B cell (primary cell): ENCODE measurements at regions not wholly inside any gene's neighbourhood (a gene's known extent, or its start where the extent isn't known, plus 50 kb on each side); places are given as distances from the start of the nearest gene placed in this dataset.

ENCODE experiments used
- ATAC-seq: fragments of 200-7000 bp; cut with Tn5 transposase; one replicate; pipeline ENCODE4 v1.10.0; 2021; ENCODE audit warnings: low read depth, mild to moderate bottlenecking, moderate number of reproducible peaks, moderate library complexity
- CTCF ChIA-PET: fragments of 350-600 bp; sonication (Branson Sonifier 250); formaldehyde crosslinking; loops from one replicate; lab custom pipeline; 2021; ENCODE audit warnings: antibody characterized with exemption, inconsistent platforms; lab: Charles Lee
- POLR2A ChIA-PET: fragments of 350-600 bp; sonication (Branson Sonifier 250); formaldehyde crosslinking; loops from one replicate; lab custom pipeline; 2021; ENCODE audit warnings: antibody characterized with exemption; lab: Charles Lee
- DNase-seq: peaks from one replicate; pipeline ENCODE4 v3.0.0; 2013
- H2AFZ ChIP-seq: 2 replicates; pipeline ENCODE4 v1.6.1; 2012; ENCODE audit warnings: mild to moderate bottlenecking, low read depth, low read length; ENCODE audit not compliant: insufficient read depth, poor library complexity, severe bottlenecking
- H3K27ac ChIP-seq, 2 donors: 1 replicate in 1 of 2; 2 replicates in 1 of 2; pipeline ENCODE4 v1.5.1; 2012 to 2013; ENCODE audit warnings: low read length in 2 of 2, mild to moderate bottlenecking in 2 of 2, moderate library complexity in 1 of 2
- H3K27me3 ChIP-seq, 4 experiments: fragments of 200-600 bp in 1 of 4; sonication (generic) in 1 of 4; replicated peaks in 1 of 4; 1 replicate in 2 of 4; 2 replicates in 2 of 4; pipeline versions ENCODE4 v1.6.1 to v1.7.0; 2013 to 2016; ENCODE audit warnings: low read length in 3 of 4, mild to moderate bottlenecking in 2 of 4, mixed read lengths in 1 of 4, moderate library complexity in 1 of 4; ENCODE audit not compliant: insufficient read depth in 4 of 4, control insufficient read depth in 3 of 4; ENCODE audit errors: control extremely low read depth in 1 of 4
- H3K36me3 ChIP-seq, 2 experiments: replicated peaks in 1 of 2; 1 replicate in 1 of 2; 2 replicates in 1 of 2; pipeline versions ENCODE4 v1.6.1 to v1.7.1; 2013; ENCODE audit warnings: low read length in 1 of 2; ENCODE audit not compliant: insufficient read depth in 2 of 2, control insufficient read depth in 1 of 2; ENCODE audit errors: control extremely low read depth in 1 of 2, extremely low read depth in 1 of 2
- H3K4me1 ChIP-seq, 2 donors: fragments of 200-600 bp in 1 of 2; sonication (generic) in 1 of 2; 1 replicate in 1 of 2; 2 replicates in 1 of 2; pipeline versions ENCODE4 v1.5.1 to v1.6.1; 2013 to 2017; ENCODE audit warnings: low read length in 2 of 2; ENCODE audit not compliant: control insufficient read depth in 2 of 2, insufficient read depth in 2 of 2
- H3K4me2 ChIP-seq: replicated peaks from 2 replicates; pipeline ENCODE3; 2012; ENCODE audit warnings: mild to moderate bottlenecking, low read depth, low read length; ENCODE audit not compliant: poor library complexity, severe bottlenecking
- H3K4me3 ChIP-seq, 5 experiments: fragments of 200-600 bp in 1 of 5; sonication (generic) in 1 of 5; 1 replicate in 3 of 5; 2 replicates in 2 of 5; pipeline versions ENCODE4 v1.5.1 to v1.7.0; 2011 to 2016; ENCODE audit warnings: low read length in 4 of 5, mild to moderate bottlenecking in 4 of 5, low read depth in 2 of 5, control low read depth in 1 of 5, moderate library complexity in 1 of 5; ENCODE audit not compliant: insufficient read depth in 1 of 5; ENCODE audit errors: control extremely low read depth in 1 of 5, extremely low read depth in 1 of 5
- H3K79me2 ChIP-seq: fragments of 200-600 bp; sonication (generic); one replicate; pipeline ENCODE4 v1.6.0; 2016; ENCODE audit warnings: low read length; ENCODE audit not compliant: control insufficient read depth, insufficient read depth
- H3K9ac ChIP-seq: fragments of 200-600 bp; sonication (generic); 2 replicates; pipeline ENCODE4 v1.6.1; 2017; ENCODE audit warnings: mild to moderate bottlenecking, low read length, moderate library complexity
- H3K9me3 ChIP-seq, 3 donors: one replicate each; pipeline versions ENCODE4 v1.6.1 to v1.7.1; 2013; ENCODE audit warnings: low read length in 2 of 3; ENCODE audit not compliant: control insufficient read depth in 2 of 3, insufficient read depth in 1 of 3; ENCODE audit errors: control extremely low read depth in 1 of 3
- H4K20me1 ChIP-seq: 2 replicates; pipeline ENCODE4 v1.6.0; 2012; ENCODE audit warnings: mild to moderate bottlenecking, low read length; ENCODE audit not compliant: insufficient read depth, control insufficient read depth, poor library complexity, severe bottlenecking
- H3K27ac Mint-ChIP-seq: one replicate; pipeline ENCODE4 v1.8.0; 2021; ENCODE audit warnings: mixed read lengths
- H3K27me3 Mint-ChIP-seq: one replicate; pipeline ENCODE4 v1.8.0; 2021; ENCODE audit warnings: mixed read lengths
- H3K4me1 Mint-ChIP-seq: one replicate; pipeline ENCODE4 v1.8.0; 2021; ENCODE audit warnings: mixed read lengths
- H3K4me3 Mint-ChIP-seq: one replicate; pipeline ENCODE4 v1.8.0; 2021; ENCODE audit warnings: mixed read lengths
- H3K9me3 Mint-ChIP-seq: one replicate; pipeline ENCODE4 v1.8.0; 2022; ENCODE audit warnings: mixed read lengths; ENCODE audit not compliant: insufficient read depth
- CTCF ChIP-seq: fragments of 200-600 bp; IDR thresholded peaks from one replicate; pipeline ENCODE4 v1.8.0; 2022; ENCODE audit warnings: antibody characterized with exemption, mild to moderate bottlenecking
- EZH2 ChIP-seq: IDR thresholded peaks from 2 replicates; pipeline ENCODE4 v1.6.1; 2012; ENCODE audit warnings: borderline replicate concordance, low read depth, mild to moderate bottlenecking, moderate library complexity, low read length; ENCODE audit not compliant: insufficient read depth, poor library complexity, severe bottlenecking
- WGBS: methylation state at CpG from one replicate; pipeline ENCODE4 v1.1.5; 2013; ENCODE audit warnings: missing lambda C conversion rate; ENCODE audit not compliant: insufficient coverage; 5-methylcytosine and 5-hydroxymethylcytosine counted together
- intact Hi-C: fragments of 100-400 bp; cut with micrococcal nuclease; formaldehyde crosslinking; loops from one replicate; pipeline ENCODE4 v1.10.0; 2022

GRCh38 chr1:241417258-241417657 lies 60.3 kb upstream of the RGS7 start:
- H3K9me3 ChIP-seq = no peaks in the 10 kb centered on the region
- no peak overlapping the region for H3K27ac ChIP-seq

GRCh38 chr1:241413974-241414373 lies 57.0 kb upstream of the RGS7 start:
- no peak overlapping the region for H3K27ac ChIP-seq
- no peaks in the 10 kb centered on the region for H3K27me3 ChIP-seq
- H3K4me3 ChIP-seq = no peak overlapping the region
- intact Hi-C loops = no loop called here
- H3K4me1 ChIP-seq = no peaks in the 10 kb centered on the region
- Mint-ChIP-seq H3K27me3 (peaks cover 29% of the 10 kb centered on the region), H3K9me3 (no peaks in the 10 kb centered on the region), H3K27ac (no peak overlapping the region), H3K4me1 (no peaks in the 10 kb centered on the region), H3K4me3 (no peak overlapping the region)
- no peak overlapping the region for H2AFZ ChIP-seq
- H3K9me3 ChIP-seq = no peaks in the 10 kb centered on the region
- H3K9ac ChIP-seq = no peak overlapping the region
- H3K36me3 ChIP-seq = no peaks in the 10 kb centered on the region
- WGBS = 74% methylated on average over 3 of the region's 3 CpGs
- ChIA-PET CTCF (no interaction called here), POLR2A (no interaction called here)
- no peak for ATAC-seq
- no peak overlapping the region for H3K4me2 ChIP-seq
- no peaks in the 10 kb centered on the region for H3K79me2 ChIP-seq
- H4K20me1 ChIP-seq = no peaks in the 10 kb centered on the region
- no peak for TF ChIP-seq EZH2
- TF ChIP-seq CTCF = no peak
- no peak for DNase-seq

More at GRCh38 chr1:241417258-241417657, 60.3 kb upstream of the RGS7 start:
- Mint-ChIP-seq H3K4me3 (no peak overlapping the region), H3K9me3 (peaks cover 2% of the 10 kb centered on the region), H3K27me3 (peaks cover 26% of the 10 kb centered on the region), H3K27ac (no peak overlapping the region), H3K4me1 (no peaks in the 10 kb centered on the region)
- ChIA-PET POLR2A (no interaction called here), CTCF (no interaction called here)
- no peak overlapping the region for H3K4me3 ChIP-seq
- intact Hi-C loops = no loop called here
- H3K4me2 ChIP-seq = no peak overlapping the region
- DNase-seq (no peak), ATAC-seq (no peak)
- H3K4me1 ChIP-seq = no peaks in the 10 kb centered on the region
- no peaks in the 10 kb centered on the region for H3K27me3 ChIP-seq
- no peak for TF ChIP-seq EZH2
- TF ChIP-seq CTCF = no peak
- H3K9ac ChIP-seq = no peak overlapping the region
- 89% methylated on average over 1 of the region's 1 CpG for WGBS
- H2AFZ ChIP-seq = no peak overlapping the region
- H3K79me2 ChIP-seq = no peaks in the 10 kb centered on the region
- no peaks in the 10 kb centered on the region for H3K36me3 ChIP-seq
- no peaks in the 10 kb centered on the region for H4K20me1 ChIP-seq
